Activated naive CD4-positive, alpha-beta T cell treated with anti-CD3 and anti-CD28 coated beads, Interleukin-2, amount 50 U/mL, for 72 hours (primary cell): ENCODE measurements at regions not wholly inside any gene's neighbourhood (a gene's known extent, or its start where the extent isn't known, plus 50 kb on each side); places are given as distances from the start of the nearest gene placed in this dataset.
A peak's percentile ranks its signal among the peaks of the same experiment; 100 is the strongest.
"Not testable (repeated sequence)": the region's sequence is repeated elsewhere in the genome, so short reads cannot be mapped to it uniquely, and the experiment has no call there.

Experiments
- ATAC-seq, 2 donors: fragments of 150-1000 bp; cut with Tn5 transposase; 2 replicates each; pipeline ENCODE4 v1.10.0; 2021; ENCODE audit warnings: mild to moderate bottlenecking in 2 of 2, moderate library complexity in 2 of 2
- DNase-seq, 2 donors: peaks; one replicate each; pipeline ENCODE4 v3.0.0; 2021 to 2022; ENCODE audit warnings: low spot score in 2 of 2
- H3K27ac Mint-ChIP-seq, 2 donors: one replicate each; pipeline ENCODE4 v1.8.0; 2022; ENCODE audit warnings: mild to moderate bottlenecking in 2 of 2, mixed read lengths in 2 of 2
- H3K36me3 Mint-ChIP-seq, 2 donors: one replicate each; pipeline ENCODE4 v1.8.0; 2022; ENCODE audit warnings: mixed read lengths in 2 of 2
- H3K9me3 Mint-ChIP-seq, 2 donors: one replicate each; pipeline ENCODE4 v1.8.0; 2022; ENCODE audit warnings: mixed read lengths in 2 of 2

DNA sequence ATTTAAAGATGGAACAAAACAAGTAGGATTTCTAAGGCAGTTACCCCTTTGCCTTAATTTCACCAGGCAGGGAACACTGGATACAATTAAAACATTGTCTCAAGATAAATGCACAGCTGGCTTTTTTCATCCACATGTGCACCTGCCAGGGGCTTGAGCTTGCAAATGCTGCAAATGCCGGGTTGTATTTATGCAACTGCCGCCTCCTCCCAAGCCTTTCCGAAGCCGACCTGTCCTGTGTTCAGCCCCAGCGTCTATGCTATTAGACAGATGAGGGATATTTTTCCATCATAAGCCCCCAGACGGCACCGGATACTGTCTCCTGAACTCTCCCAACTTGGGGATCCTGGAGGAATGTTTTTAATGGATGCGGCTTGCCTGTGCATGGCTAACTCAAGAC, 251.6 kb downstream of the CRLF2 start:
- Mint-ChIP-seq H3K9me3 (peaks cover 3 to 4% of the 10 kb centered on the region in 2 donors), H3K27ac (no peak overlapping the region), H3K36me3 (no peaks in the 10 kb centered on the region)
- ATAC-seq (no peak), DNase-seq (no peak)

DNA sequence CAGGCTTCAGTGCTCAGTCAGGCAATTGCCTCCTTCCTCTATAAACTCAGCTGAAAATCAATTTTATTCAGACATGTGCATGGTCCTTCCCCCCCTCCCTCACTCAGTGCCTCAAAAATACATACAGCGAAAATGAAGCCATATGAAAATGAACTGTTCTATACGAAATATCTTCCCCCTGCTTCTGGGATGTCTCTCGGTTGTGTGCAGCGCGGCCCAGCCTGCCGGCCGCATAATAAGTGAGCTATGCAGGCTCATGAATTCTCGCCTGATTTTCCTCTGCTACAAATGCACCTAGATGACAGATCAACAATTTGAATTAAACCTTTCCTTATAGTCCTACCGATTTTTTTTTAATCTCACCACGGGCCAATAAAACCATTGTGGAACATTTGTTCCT, 252.9 kb downstream of the CRLF2 start:
- Mint-ChIP-seq H3K9me3 (peaks cover 3 to 4% of the 10 kb centered on the region in 2 donors), H3K27ac (no peak overlapping the region)
- ATAC-seq: no peak

DNA sequence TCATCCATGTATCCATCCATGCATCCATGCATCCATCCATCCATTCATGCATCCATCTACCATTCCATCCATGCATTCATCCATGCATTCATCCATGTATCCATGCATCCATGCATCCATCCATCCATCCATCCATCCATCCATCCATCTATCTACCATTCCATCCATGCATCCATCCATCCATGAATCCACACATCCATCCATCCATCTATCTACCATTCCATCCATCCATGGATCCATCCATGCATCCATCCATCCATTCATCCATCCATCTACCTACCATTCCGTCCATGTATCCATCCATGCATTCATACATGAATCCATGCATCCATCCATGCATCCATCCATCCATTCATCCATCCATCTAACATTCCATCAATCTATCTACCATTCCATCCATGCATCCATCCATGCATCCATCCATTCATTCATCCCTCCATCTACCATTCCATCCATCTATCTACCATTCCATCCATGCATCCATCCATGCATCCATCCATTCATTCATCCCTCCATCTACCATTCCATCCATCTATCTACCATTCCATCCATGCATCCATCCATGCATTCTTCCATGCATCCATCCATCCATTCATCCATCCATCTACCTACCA, 257.2 kb downstream of the CRLF2 start:
- H3K36me3 Mint-ChIP-seq, DNase-seq, H3K9me3 Mint-ChIP-seq, H3K27ac Mint-ChIP-seq, ATAC-seq: not testable (repeated sequence)

More for the DNA sequence above, 252.9 kb downstream of the CRLF2 start:
- no peaks in the 10 kb centered on the region for H3K36me3 Mint-ChIP-seq
- no peak for DNase-seq

GRCh38 chrX:953879-954482, 258.5 kb downstream of the CRLF2 start:
- H3K9me3 Mint-ChIP-seq: peaks cover 3 to 4% of the 10 kb centered on the region in 2 donors
- H3K36me3 Mint-ChIP-seq: no peaks in the 10 kb centered on the region
- no peak for ATAC-seq
- no peak for DNase-seq
- no peak overlapping the region for H3K27ac Mint-ChIP-seq

DNA sequence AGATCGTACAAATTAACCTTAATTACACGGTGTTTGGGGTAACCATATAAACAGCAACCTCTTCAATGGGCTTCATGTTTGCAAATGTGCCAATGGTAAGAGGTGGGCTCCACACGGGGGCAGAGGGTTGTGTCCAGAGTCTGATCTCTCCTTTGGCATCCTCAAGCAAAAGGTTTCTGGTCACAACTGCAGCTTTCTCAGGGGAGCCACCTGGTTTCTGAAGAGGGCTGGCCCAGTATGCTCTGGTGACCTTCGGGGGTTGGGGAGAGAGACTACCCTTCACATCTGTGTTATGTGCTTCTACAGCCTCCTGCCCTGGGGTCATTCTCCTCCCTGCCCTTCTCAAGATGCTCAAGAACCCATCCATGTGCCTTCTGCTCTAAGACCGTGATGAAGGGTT, 259.6 kb downstream of the CRLF2 start:
- peaks cover 8 to 9% of the 10 kb centered on the region in 2 donors for H3K9me3 Mint-ChIP-seq
- H3K27ac Mint-ChIP-seq: no peak overlapping the region
- ATAC-seq (no peak), DNase-seq (no peak)
- no peaks in the 10 kb centered on the region for H3K36me3 Mint-ChIP-seq

DNA sequence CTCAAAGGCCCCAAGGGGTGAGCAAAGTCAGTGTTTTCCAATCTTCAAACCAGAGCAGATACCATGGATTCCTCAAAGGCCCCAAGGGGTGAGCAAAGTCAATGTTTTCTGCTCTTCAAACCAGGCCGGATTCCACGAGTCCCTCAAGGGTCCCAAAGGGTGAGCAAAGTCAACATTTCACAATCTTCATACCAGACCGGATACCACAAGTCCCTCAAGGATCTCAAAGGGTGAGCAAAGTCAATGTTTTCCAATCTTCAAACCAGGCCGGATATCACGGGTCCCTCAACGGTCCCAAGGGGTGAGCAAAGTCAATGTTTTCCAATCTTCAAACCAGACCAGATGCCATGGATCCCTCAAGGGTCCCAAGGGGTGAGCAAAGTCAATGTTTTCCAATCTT, 265.2 kb downstream of the CRLF2 start:
- ATAC-seq, H3K27ac Mint-ChIP-seq, H3K36me3 Mint-ChIP-seq, DNase-seq: not testable (repeated sequence)
- peaks cover 6 to 13% of the 10 kb centered on the region in 2 donors for H3K9me3 Mint-ChIP-seq

DNA sequence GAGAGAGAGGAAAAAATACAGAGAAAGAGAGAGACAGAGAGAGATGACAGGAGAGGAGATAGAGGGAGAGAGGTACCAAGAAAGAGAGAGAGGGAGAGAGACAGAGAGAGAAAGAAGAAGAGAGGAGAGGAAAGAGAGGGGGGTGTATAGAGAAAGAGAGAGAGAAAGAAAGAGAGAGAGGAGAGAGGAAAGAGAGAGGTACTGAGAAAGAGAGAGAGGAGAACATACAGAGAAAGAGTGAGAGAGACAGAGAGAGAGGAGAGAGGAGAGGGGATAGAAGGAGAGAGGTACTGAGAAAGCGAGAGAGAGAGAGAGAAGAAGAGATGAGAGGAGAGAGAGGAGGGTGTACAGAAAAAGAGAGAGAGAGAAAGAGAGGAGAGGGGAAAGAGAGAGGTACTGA, 269.4 kb downstream of the CRLF2 start:
- no peak overlapping the region for H3K27ac Mint-ChIP-seq
- ATAC-seq: no peak
- DNase-seq: no peak
- peaks cover 3 to 10% of the 10 kb centered on the region in 2 donors for H3K9me3 Mint-ChIP-seq
- H3K36me3 Mint-ChIP-seq: no peaks in the 10 kb centered on the region

DNA sequence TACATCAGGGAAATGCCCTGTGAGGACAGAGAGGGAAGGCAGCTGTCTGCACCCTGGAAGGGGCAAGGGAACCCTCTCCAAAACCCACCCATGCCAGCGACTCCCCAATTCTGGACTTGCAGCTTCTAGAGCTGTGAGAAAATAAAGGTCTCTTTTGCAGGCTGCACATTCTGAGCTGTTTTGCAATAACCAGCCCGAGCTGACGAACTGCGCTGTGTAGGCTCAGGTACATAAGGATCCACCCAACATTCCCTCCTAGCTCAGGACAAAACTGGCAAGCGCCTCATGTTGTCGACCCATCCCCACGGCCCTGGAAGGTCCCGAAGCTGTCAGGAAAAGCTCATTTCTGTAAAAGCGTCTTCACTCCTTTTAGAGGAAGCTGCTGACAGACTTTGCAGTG, 271.8 kb downstream of the CRLF2 start:
- DNase-seq (no peak), ATAC-seq (no peak)
- H3K27ac Mint-ChIP-seq: no peak overlapping the region
- no peaks in the 10 kb centered on the region for H3K9me3 Mint-ChIP-seq
- H3K36me3 Mint-ChIP-seq: no peaks in the 10 kb centered on the region

DNA sequence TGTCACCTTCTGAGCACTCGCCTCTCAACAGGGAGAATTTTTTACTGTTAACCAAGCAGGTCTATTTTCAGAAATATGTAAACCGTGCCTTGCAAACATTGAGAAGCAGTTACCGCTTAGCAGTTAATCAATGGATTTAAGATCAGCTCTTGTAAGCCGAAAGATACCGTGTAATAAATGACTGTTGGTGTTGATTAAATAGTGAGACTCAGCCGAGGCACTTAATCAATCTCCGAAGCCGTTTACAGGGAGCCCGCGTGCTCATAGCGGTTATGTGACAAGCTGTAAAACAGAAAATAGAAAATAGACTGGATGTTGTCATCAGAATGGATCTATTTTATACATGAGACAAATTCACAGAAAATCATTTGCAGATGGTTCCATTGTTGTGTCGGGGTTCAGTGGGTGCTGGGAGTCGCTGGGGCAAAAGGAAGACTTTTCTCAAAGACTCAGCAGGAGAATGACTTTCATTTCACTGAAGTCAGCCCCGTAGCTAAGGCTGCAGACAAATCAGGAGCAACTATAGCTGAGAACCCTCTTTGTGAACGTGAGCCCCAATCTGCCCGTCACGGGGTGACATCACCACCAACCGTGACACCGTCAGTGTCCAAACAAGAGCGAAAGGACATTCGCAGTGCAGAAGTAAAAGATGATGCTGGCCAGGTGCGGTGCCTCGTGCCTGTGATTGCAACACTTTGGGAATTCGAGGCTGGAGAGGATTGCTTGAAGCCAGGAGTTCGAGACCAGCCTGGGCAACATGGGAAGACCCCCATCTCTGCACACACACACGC, 275.3 kb downstream of the CRLF2 start:
- Mint-ChIP-seq H3K27ac (no peak overlapping the region), H3K9me3 (no peaks in the 10 kb centered on the region), H3K36me3 (no peaks in the 10 kb centered on the region)
- DNase-seq (no peak), ATAC-seq (no peak)

- Mint-ChIP-seq H3K36me3 (no peaks in the 10 kb centered on the region), H3K27ac (no peak overlapping the region), H3K9me3 (no peaks in the 10 kb centered on the region)
- DNase-seq (no peak), ATAC-seq (no peak)
Observed at GRCh38 chrX:933611-934010, 278.8 kb downstream of the CRLF2 start.

- Mint-ChIP-seq H3K9me3 (no peaks in the 10 kb centered on the region), H3K36me3 (no peaks in the 10 kb centered on the region), H3K27ac (no peak overlapping the region)
- no peak for DNase-seq
- no peak for ATAC-seq
Observed at GRCh38 chrX:928606-929005, 283.8 kb downstream of the CRLF2 start.

DNA sequence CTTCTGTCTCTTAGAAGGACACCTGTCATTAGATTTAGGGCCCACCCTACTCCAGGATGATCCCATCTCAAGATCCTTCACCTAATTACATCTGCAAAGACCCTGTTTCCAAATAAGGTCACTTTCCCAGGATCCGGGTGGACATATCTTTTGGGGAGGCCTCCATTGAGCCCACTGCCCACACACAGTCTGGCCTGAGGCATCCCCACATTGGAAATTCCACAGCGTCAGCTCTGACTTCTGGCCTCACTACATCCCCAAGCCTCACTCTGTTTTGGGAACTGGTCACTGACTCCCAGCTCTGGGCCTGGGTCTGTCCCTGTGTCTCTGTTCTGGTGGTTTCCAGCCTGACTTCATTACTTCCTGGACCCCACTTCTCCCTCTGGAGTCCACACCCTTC, 285.5 kb downstream of the CRLF2 start:
- Mint-ChIP-seq H3K27ac (no peak overlapping the region), H3K9me3 (no peaks in the 10 kb centered on the region), H3K36me3 (no peaks in the 10 kb centered on the region)
- ATAC-seq (no peak), DNase-seq (no peak)

- ATAC-seq (no peak), DNase-seq (no peak)
- Mint-ChIP-seq H3K36me3 (no peaks in the 10 kb centered on the region), H3K9me3 (no peaks in the 10 kb centered on the region), H3K27ac (no peak overlapping the region)
Observed at GRCh38 chrX:926070-926469, 286.4 kb downstream of the CRLF2 start.

DNA sequence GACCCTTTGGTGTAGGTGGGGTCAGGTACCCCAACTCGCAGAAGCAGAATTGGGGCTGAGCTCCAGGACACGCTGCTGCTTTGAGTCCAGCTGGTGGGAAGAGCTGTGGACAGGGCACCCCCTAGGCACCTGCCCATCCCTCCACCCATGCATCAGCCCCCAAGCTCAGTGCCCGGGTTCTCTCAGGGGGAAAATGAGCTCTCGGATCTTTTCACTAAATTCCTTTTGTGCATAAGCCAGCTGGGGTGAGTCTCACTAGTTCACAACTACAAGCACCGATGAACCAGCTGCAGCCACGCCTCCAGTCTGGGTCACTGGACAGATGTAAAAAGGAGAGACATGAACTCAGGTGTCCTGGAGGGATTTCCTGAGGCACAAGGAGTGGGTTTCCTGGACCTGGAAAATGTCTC, 286.8 kb downstream of the CRLF2 start:
- Mint-ChIP-seq H3K9me3 (no peaks in the 10 kb centered on the region), H3K27ac (no peak overlapping the region), H3K36me3 (no peaks in the 10 kb centered on the region)
- ATAC-seq: peak in 1 of 2 donors; percentile 16
- DNase-seq: no peak

GRCh38 chrX:925094-925493, 287.4 kb downstream of the CRLF2 start:
- Mint-ChIP-seq H3K27ac (no peak overlapping the region), H3K36me3 (no peaks in the 10 kb centered on the region), H3K9me3 (no peaks in the 10 kb centered on the region)
- DNase-seq (no peak), ATAC-seq (no peak)

DNA sequence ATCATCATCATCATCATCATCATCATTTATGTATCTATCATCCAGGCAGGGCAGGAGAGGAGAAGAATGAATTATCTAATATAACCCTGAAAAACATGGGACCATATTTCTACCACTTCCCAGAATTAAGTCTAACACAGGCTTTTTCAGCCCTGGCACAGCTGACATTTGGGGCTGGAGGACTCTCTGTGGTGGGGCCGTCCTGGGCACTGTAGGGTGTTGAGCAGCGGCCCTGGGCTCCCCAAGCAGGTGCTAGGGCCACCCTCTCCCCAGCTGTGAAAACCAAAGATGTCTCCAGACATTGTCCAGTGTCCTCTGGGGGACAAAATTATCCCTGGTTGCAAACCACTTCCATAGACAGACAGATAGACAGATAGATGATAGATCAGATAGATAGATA, 288.4 kb downstream of the CRLF2 start:
- Mint-ChIP-seq H3K9me3 (peaks cover 0 to 3% of the 10 kb centered on the region in 2 donors), H3K36me3 (no peaks in the 10 kb centered on the region), H3K27ac (no peak overlapping the region)
- no peak for ATAC-seq
- DNase-seq: no peak

DNA sequence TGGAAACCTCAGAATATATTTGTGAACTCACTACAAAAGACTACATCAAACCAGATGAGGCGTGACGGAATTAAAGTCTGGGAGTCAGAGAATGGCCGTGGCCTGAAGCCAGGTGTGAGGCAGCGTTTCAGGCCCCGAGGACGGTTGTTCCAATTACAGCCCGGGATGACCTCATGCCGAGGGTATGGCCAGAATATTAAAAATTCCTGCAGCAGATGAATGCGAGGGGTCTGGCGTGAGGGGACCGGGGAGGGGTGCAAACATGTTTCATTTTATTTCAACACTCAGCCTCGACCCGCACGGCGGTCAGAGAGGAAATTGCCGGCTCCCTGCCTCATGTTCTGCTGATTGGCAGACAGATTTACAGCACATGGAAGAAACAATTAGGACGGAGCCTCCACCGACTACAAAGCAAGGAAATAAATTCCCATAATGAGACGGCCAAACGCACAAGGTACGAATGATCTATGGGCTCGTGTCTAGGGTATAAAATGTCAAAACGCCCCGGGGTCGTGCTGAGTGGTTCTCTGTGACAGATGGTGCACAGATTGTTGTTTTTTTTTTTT, 289.7 kb downstream of the SHOX start:
- H3K9me3 Mint-ChIP-seq: peaks cover 0 to 3% of the 10 kb centered on the region in 2 donors
- no peaks in the 10 kb centered on the region for H3K36me3 Mint-ChIP-seq
- ATAC-seq: no peak
- no peak overlapping the region for H3K27ac Mint-ChIP-seq
- DNase-seq: no peak
